ENCODE measurements at regions not wholly inside any gene's neighbourhood (a gene's known extent, or its start where the extent isn't known, plus 50 kb on each side); places are given as distances from the start of the nearest gene placed in this dataset.
A peak's percentile ranks its signal among the peaks of the same experiment; 100 is the strongest.
"Not testable (repeated sequence)": the region's sequence is repeated elsewhere in the genome, so short reads cannot be mapped to it uniquely, and the experiment has no call there.

- DNase-seq, result no peak
Observed at GRCh38 chr4:112776535-112776934, 139.6 kb downstream of the LARP7 start.

- no peak for DNase-seq
Observed at GRCh38 chr4:112778520-112778919, 141.6 kb downstream of the LARP7 start.

- DNase-seq, result no peak
Observed at GRCh38 chr4:112793033-112793432, 156.1 kb downstream of the LARP7 start.

GRCh38 chr4:112800001-112800400 is 163.1 kb downstream of the LARP7 start:
- no peak for DNase-seq

- DNase-seq, result no peak
Observed at GRCh38 chr4:112801341-112801740, 164.4 kb downstream of the LARP7 start.

- DNase-seq, result no peak
Observed at GRCh38 chr4:112802780-112803179, 165.8 kb downstream of the LARP7 start.

- DNase-seq, result no peak
Observed at GRCh38 chr4:112807083-112807482, 170.1 kb downstream of the LARP7 start.

- DNase-seq, result no peak
Observed at GRCh38 chr4:112808001-112808400, 171.1 kb downstream of the LARP7 start.

GRCh38 chr4:112813790-112814189 is 176.8 kb downstream of the LARP7 start:
- DNase-seq, result no peak

- peak; percentile 51 for DNase-seq
Observed at GRCh38 chr4:112817933-112818593, 181.1 kb downstream of the LARP7 start.

GRCh38 chr4:112818594-112818965 is 181.6 kb downstream of the LARP7 start:
- DNase-seq, result no peak

- no peak for DNase-seq
Observed at GRCh38 chr4:112819729-112820128, 182.8 kb downstream of the LARP7 start.

- DNase-seq, result no peak
Observed at GRCh38 chr4:112823156-112823555, 186.2 kb downstream of the LARP7 start.

GRCh38 chr4:112823606-112824005 is 186.7 kb downstream of the LARP7 start:
- DNase-seq, result no peak

GRCh38 chr4:112830753-112831386 is 193.9 kb downstream of the LARP7 start:
- no peak for DNase-seq

GRCh38 chr4:112832493-112832892 is 195.6 kb downstream of the LARP7 start:
- no peak for DNase-seq

GRCh38 chr4:112836895-112837294 is 200.0 kb downstream of the LARP7 start:
- DNase-seq, result no peak

- DNase-seq, result not testable (repeated sequence)
Observed at GRCh38 chr4:112838015-112838414, 201.1 kb downstream of the LARP7 start.

GRCh38 chr4:112840061-112840460 is 203.1 kb downstream of the LARP7 start:
- DNase-seq, result no peak

GRCh38 chr4:112840619-112841018 is 203.7 kb downstream of the LARP7 start:
- no peak for DNase-seq

GRCh38 chr4:112842513-112842912 is 205.6 kb downstream of the LARP7 start:
- no peak for DNase-seq

- no peak for DNase-seq
Observed at GRCh38 chr4:112845386-112845785, 204.1 kb upstream of the ANK2 start.

- DNase-seq, result no peak
Observed at GRCh38 chr4:112847045-112847444, 202.4 kb upstream of the ANK2 start.

- no peak for DNase-seq
Observed at GRCh38 chr4:112847781-112848180, 201.7 kb upstream of the ANK2 start.

- DNase-seq, result no peak
Observed at GRCh38 chr4:112848911-112849310, 200.5 kb upstream of the ANK2 start.

All from SHP77 treated with DMSO at 0.1 percent for 48 hours (cell line).